NCI-H446 (cell line): ENCODE measurements at regions not wholly inside any gene's neighbourhood (a gene's known extent, or its start where the extent isn't known, plus 50 kb on each side); places are given as distances from the start of the nearest gene placed in this dataset.

Experiments used
- DNase-seq, 2 experiments: peaks; one replicate each; lab custom pipeline; 2025; lab: John Stamatoyannopoulos, UW

- DNase-seq, result no peak
These were observed 267.7 kb downstream of the TJP1 start for GRCh38 chr15:29554531-29554930.

- no peak for DNase-seq
These were observed 271.3 kb downstream of the TJP1 start for GRCh38 chr15:29550834-29551465.

GRCh38 chr15:29548006-29548405 lies 274.3 kb downstream of the TJP1 start:
- no peak for DNase-seq

GRCh38 chr15:29544513-29545128 lies 275.0 kb upstream of the NSMCE3 start:
- no peak for DNase-seq

- DNase-seq, result no peak
These were observed 273.4 kb upstream of the NSMCE3 start for GRCh38 chr15:29542994-29543393.

GRCh38 chr15:29541309-29541708 lies 271.7 kb upstream of the NSMCE3 start:
- DNase-seq, result no peak

- DNase-seq, result no peak
These were observed 270.9 kb upstream of the NSMCE3 start for GRCh38 chr15:29540479-29540878.

GRCh38 chr15:29539736-29540135 lies 270.1 kb upstream of the NSMCE3 start:
- DNase-seq, result no peak

- no peak for DNase-seq
These were observed 268.4 kb upstream of the NSMCE3 start for GRCh38 chr15:29538044-29538443.

- no peak for DNase-seq
These were observed 266.3 kb upstream of the NSMCE3 start for GRCh38 chr15:29535952-29536351.

GRCh38 chr15:29534378-29534777 lies 264.8 kb upstream of the NSMCE3 start:
- DNase-seq, result no peak

- no peak for DNase-seq
These were observed 264.0 kb upstream of the NSMCE3 start for GRCh38 chr15:29533647-29534046.

GRCh38 chr15:29532296-29532695 lies 262.7 kb upstream of the NSMCE3 start:
- DNase-seq, result no peak

GRCh38 chr15:29530966-29531365 lies 261.3 kb upstream of the NSMCE3 start:
- no peak for DNase-seq

GRCh38 chr15:29529043-29529442 lies 259.4 kb upstream of the NSMCE3 start:
- no peak for DNase-seq

- DNase-seq, result no peak
These were observed 258.7 kb upstream of the NSMCE3 start for GRCh38 chr15:29528276-29528675.

GRCh38 chr15:29526802-29527201 lies 257.2 kb upstream of the NSMCE3 start:
- no peak for DNase-seq

- no peak for DNase-seq
These were observed 253.0 kb upstream of the NSMCE3 start for GRCh38 chr15:29522373-29523276.

GRCh38 chr15:29518442-29518841 lies 248.8 kb upstream of the NSMCE3 start:
- no peak for DNase-seq

- DNase-seq, result no peak
These were observed 248.2 kb upstream of the NSMCE3 start for GRCh38 chr15:29517829-29518228.

GRCh38 chr15:29516929-29517328 lies 247.3 kb upstream of the NSMCE3 start:
- DNase-seq, result no peak

GRCh38 chr15:29514926-29515325 lies 245.3 kb upstream of the NSMCE3 start:
- DNase-seq, result no peak

GRCh38 chr15:29511663-29512062 lies 242.0 kb upstream of the NSMCE3 start:
- DNase-seq, result no peak
